Neural cell (in vitro differentiated cells): ENCODE measurements at regions not wholly inside any gene's neighbourhood (a gene's known extent, or its start where the extent isn't known, plus 50 kb on each side); places are given as distances from the start of the nearest gene placed in this dataset.

ENCODE experiments used
- EP300 ChIP-seq: fragments of 450-650 bp; conservative IDR thresholded peaks from 2 replicates; pipeline ENCODE4 v1.6.1; 2014; ENCODE audit warnings: antibody characterized with exemption, mild to moderate bottlenecking, moderate library complexity; ENCODE audit not compliant: poor library complexity, severe bottlenecking
- EZH2 ChIP-seq: fragments of 200-600, 300-800 bp; shearing (Covaris generic), sonication (generic); IDR thresholded peaks from 2 replicates; pipeline ENCODE4 v1.6.1; 2014; ENCODE audit warnings: antibody characterized with exemption, low read length, borderline replicate concordance, mild to moderate bottlenecking; ENCODE audit not compliant: insufficient read depth, poor library complexity, severe bottlenecking
- MXI1 ChIP-seq: fragments of 450-650 bp; conservative IDR thresholded peaks from 2 replicates; pipeline ENCODE4 v1.6.1; 2014; ENCODE audit warnings: antibody characterized with exemption, mild to moderate bottlenecking; ENCODE audit not compliant: poor library complexity, severe bottlenecking
- POLR2AphosphoS5 ChIP-seq: IDR thresholded peaks from 2 replicates; pipeline ENCODE4 v1.6.1; 2012
- TF ChIP-seq, protein P1 (sequence below): fragments of 450-650 bp; IDR thresholded peaks from 2 replicates; pipeline ENCODE4 v1.5.1; 2014; ENCODE audit warnings: antibody characterized with exemption, mild to moderate bottlenecking, moderate library complexity; ENCODE audit not compliant: poor library complexity, severe bottlenecking
- TF ChIP-seq, protein P2 (sequence below): IDR thresholded peaks from 2 replicates; pipeline ENCODE4 v1.6.1; 2012; ENCODE audit warnings: borderline replicate concordance

DNA sequence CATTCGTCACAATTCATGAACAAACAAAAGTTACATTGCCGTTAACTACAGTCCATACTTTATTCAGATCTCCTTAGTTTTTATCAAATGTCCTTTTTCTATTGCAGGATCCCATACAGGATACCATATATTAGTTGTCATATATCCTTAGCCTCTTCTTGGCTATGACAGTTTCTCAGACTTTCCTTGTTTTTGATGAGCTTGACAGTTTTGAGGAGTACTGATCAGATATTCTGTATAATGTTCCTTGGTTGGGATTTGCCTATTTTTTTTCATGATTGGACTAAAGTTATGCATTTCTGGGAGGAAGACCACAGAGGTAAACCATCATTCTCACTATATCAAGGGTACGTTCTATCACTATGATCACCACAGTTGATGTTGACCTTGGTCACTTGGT lies 1627.4 kb upstream of the C9orf72 start:
- TF ChIP-seq, protein P1, sequence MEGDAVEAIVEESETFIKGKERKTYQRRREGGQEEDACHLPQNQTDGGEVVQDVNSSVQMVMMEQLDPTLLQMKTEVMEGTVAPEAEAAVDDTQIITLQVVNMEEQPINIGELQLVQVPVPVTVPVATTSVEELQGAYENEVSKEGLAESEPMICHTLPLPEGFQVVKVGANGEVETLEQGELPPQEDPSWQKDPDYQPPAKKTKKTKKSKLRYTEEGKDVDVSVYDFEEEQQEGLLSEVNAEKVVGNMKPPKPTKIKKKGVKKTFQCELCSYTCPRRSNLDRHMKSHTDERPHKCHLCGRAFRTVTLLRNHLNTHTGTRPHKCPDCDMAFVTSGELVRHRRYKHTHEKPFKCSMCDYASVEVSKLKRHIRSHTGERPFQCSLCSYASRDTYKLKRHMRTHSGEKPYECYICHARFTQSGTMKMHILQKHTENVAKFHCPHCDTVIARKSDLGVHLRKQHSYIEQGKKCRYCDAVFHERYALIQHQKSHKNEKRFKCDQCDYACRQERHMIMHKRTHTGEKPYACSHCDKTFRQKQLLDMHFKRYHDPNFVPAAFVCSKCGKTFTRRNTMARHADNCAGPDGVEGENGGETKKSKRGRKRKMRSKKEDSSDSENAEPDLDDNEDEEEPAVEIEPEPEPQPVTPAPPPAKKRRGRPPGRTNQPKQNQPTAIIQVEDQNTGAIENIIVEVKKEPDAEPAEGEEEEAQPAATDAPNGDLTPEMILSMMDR = no peak
- TF ChIP-seq EZH2 = no peak
- TF ChIP-seq EP300 = no peak
- TF ChIP-seq, protein P2, sequence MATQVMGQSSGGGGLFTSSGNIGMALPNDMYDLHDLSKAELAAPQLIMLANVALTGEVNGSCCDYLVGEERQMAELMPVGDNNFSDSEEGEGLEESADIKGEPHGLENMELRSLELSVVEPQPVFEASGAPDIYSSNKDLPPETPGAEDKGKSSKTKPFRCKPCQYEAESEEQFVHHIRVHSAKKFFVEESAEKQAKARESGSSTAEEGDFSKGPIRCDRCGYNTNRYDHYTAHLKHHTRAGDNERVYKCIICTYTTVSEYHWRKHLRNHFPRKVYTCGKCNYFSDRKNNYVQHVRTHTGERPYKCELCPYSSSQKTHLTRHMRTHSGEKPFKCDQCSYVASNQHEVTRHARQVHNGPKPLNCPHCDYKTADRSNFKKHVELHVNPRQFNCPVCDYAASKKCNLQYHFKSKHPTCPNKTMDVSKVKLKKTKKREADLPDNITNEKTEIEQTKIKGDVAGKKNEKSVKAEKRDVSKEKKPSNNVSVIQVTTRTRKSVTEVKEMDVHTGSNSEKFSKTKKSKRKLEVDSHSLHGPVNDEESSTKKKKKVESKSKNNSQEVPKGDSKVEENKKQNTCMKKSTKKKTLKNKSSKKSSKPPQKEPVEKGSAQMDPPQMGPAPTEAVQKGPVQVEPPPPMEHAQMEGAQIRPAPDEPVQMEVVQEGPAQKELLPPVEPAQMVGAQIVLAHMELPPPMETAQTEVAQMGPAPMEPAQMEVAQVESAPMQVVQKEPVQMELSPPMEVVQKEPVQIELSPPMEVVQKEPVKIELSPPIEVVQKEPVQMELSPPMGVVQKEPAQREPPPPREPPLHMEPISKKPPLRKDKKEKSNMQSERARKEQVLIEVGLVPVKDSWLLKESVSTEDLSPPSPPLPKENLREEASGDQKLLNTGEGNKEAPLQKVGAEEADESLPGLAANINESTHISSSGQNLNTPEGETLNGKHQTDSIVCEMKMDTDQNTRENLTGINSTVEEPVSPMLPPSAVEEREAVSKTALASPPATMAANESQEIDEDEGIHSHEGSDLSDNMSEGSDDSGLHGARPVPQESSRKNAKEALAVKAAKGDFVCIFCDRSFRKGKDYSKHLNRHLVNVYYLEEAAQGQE = no peak
- TF ChIP-seq MXI1 = no peak
- no peak for TF ChIP-seq POLR2AphosphoS5
